ENCODE measurements at regions not wholly inside any gene's neighbourhood (a gene's known extent, or its start where the extent isn't known, plus 50 kb on each side); places are given as distances from the start of the nearest gene placed in this dataset.
"Not testable (repeated sequence)": the region's sequence is repeated elsewhere in the genome, so short reads cannot be mapped to it uniquely, and the experiment has no call there.

- no peak for DNase-seq (ENCODE audit: extremely low read depth, low read depth)
- no peak for TF ChIP-seq CTCF (IDR thresholded peaks at IDR 0.05; ENCODE audit: low read depth, low read length)
Observed at GRCh38 chr10:21135023-21135931, 238.2 kb upstream of the NEBL start.

GRCh38 chr10:21134645-21135022, 237.5 kb upstream of the NEBL start:
- DNase-seq (ENCODE audit: extremely low read depth, low read depth) = no peak
- TF ChIP-seq CTCF (IDR thresholded peaks at IDR 0.05; ENCODE audit: low read depth, low read length) = no peak

GRCh38 chr10:21130683-21131442, 233.8 kb upstream of the NEBL start:
- no peak for DNase-seq (ENCODE audit: extremely low read depth, low read depth)
- TF ChIP-seq CTCF (IDR thresholded peaks at IDR 0.05; ENCODE audit: low read depth, low read length) = no peak

- no peak for DNase-seq (ENCODE audit: extremely low read depth, low read depth)
- no peak for TF ChIP-seq CTCF (IDR thresholded peaks at IDR 0.05; ENCODE audit: low read depth, low read length)
Observed at GRCh38 chr10:21130108-21130507, 233.0 kb upstream of the NEBL start.

- no peak for DNase-seq (ENCODE audit: extremely low read depth, low read depth)
- TF ChIP-seq CTCF (IDR thresholded peaks at IDR 0.05; ENCODE audit: low read depth, low read length) = no peak
Observed at GRCh38 chr10:21125471-21126228, 228.5 kb upstream of the NEBL start.

- DNase-seq (ENCODE audit: extremely low read depth, low read depth) = no peak
- TF ChIP-seq CTCF (IDR thresholded peaks at IDR 0.05; ENCODE audit: low read depth, low read length) = no peak
Observed at GRCh38 chr10:21122907-21123306, 225.8 kb upstream of the NEBL start.

- DNase-seq (ENCODE audit: extremely low read depth, low read depth) = not testable (repeated sequence)
Observed at GRCh38 chr10:21121822-21122221, 224.7 kb upstream of the NEBL start.
